HEK293 (cell line): ENCODE measurements at regions not wholly inside any gene's neighbourhood (a gene's known extent, or its start where the extent isn't known, plus 50 kb on each side); places are given as distances from the start of the nearest gene placed in this dataset.

ENCODE experiments used
- CTCF ChIA-PET: fragments of 350-600 bp; formaldehyde crosslinking; extraction: SDS; loops from one replicate; lab custom pipeline; 2021; ENCODE audit warnings: antibody characterized with exemption; lab: Yijun Ruan, JAX
- POLR2A ChIA-PET: fragments of 300-600 bp; formaldehyde crosslinking; extraction: SDS; loops from one replicate; lab custom pipeline; 2020; ENCODE audit warnings: antibody characterized with exemption, inconsistent platforms; lab: Yijun Ruan, JAX
- H3K27ac ChIP-seq: fragments of 200-500 bp; sonication (Bioruptor generic); 2 replicates; pipeline ENCODE4 v1.5.1; 2014; ENCODE audit warnings: low read depth, low read length, control low read depth, inconsistent platforms; ENCODE audit errors: extremely low read depth
- H3K36me3 ChIP-seq, 2 experiments: fragments of 200-500 bp in 1 of 2; sonication (Bioruptor generic) in 1 of 2; 1 replicate in 1 of 2; 2 replicates in 1 of 2; pipeline ENCODE4 v1.5.1; 2014 to 2017; ENCODE audit warnings: inconsistent platforms in 2 of 2, low read length in 2 of 2; ENCODE audit not compliant: control insufficient read depth in 2 of 2, insufficient read depth in 1 of 2
- H3K4me1 ChIP-seq: fragments of 200-500 bp; sonication (Bioruptor generic); 2 replicates; pipeline ENCODE4 v1.5.1; 2014; ENCODE audit warnings: mild to moderate bottlenecking, low read length, inconsistent platforms; ENCODE audit not compliant: control insufficient read depth, insufficient read depth
- H3K4me3 ChIP-seq: 2 replicates; pipeline ENCODE4 v1.5.1; 2011; ENCODE audit warnings: low read depth, mild to moderate bottlenecking, control low read depth, low read length, moderate library complexity
- H3K9me3 ChIP-seq: fragments of 200-500 bp; sonication (Bioruptor generic); 2 replicates; pipeline ENCODE4 v1.5.1; 2014; ENCODE audit warnings: low read depth, low read length, inconsistent platforms; ENCODE audit not compliant: control insufficient read depth, insufficient read depth
- BCL6B ChIP-seq: fragments of 450-650 bp; formaldehyde crosslinking; IDR thresholded peaks from 2 replicates; pipeline ENCODE4 v1.5.1; 2017; ENCODE audit warnings: missing biosample characterization, missing genetic modification characterization
- GFI1B ChIP-seq: fragments of 450-650 bp; formaldehyde crosslinking; IDR thresholded peaks from 2 replicates; pipeline ENCODE4 v1.5.1; 2016; ENCODE audit warnings: missing biosample characterization, missing genetic modification characterization
- REPIN1 ChIP-seq: fragments of 450-650 bp; formaldehyde crosslinking; IDR thresholded peaks from 2 replicates; pipeline ENCODE4 v1.5.1; 2017; ENCODE audit warnings: missing biosample characterization, missing genetic modification characterization, low read depth
- REST ChIP-seq: fragments of 450-650 bp; formaldehyde crosslinking; IDR thresholded peaks from 2 replicates; pipeline ENCODE4 v1.5.1; 2016; ENCODE audit warnings: missing biosample characterization, missing genetic modification characterization
- SETDB1 ChIP-seq: IDR thresholded peaks from one replicate; pipeline ENCODE4 v1.6.1; 2017; ENCODE audit warnings: mild to moderate bottlenecking, low read length, moderate library complexity, mixed read lengths; ENCODE audit not compliant: insufficient read length
- ZBTB26 ChIP-seq: fragments of 450-650 bp; formaldehyde crosslinking; optimal IDR thresholded peaks from 2 replicates; pipeline ENCODE3; 2016; ENCODE audit warnings: missing biosample characterization, mild to moderate bottlenecking, missing genetic modification characterization
- ZFP69B ChIP-seq: fragments of 450-650 bp; formaldehyde crosslinking; IDR thresholded peaks from 2 replicates; pipeline ENCODE4 v1.5.1; 2016; ENCODE audit warnings: missing biosample characterization, missing genetic modification characterization
- ZNF132 ChIP-seq: fragments of 450-650 bp; formaldehyde crosslinking; IDR thresholded peaks from 2 replicates; pipeline ENCODE4 v1.5.1; 2017; ENCODE audit warnings: missing biosample characterization, missing genetic modification characterization, borderline replicate concordance
- ZNF133 ChIP-seq: fragments of 450-650 bp; formaldehyde crosslinking; IDR thresholded peaks from 2 replicates; pipeline ENCODE4 v1.5.1; 2016; ENCODE audit warnings: missing biosample characterization, missing genetic modification characterization
- ZNF148 ChIP-seq: fragments of 450-650 bp; formaldehyde crosslinking; IDR thresholded peaks from 2 replicates; pipeline ENCODE4 v1.5.0; 2017; ENCODE audit warnings: missing biosample characterization, missing genetic modification characterization, borderline replicate concordance
- ZNF184 ChIP-seq: fragments of 450-650 bp; IDR thresholded peaks from 2 replicates; pipeline ENCODE4 v1.5.1; 2018; ENCODE audit warnings: missing biosample characterization, mild to moderate bottlenecking, missing genetic modification characterization
- ZNF2 ChIP-seq: fragments of 450-650 bp; formaldehyde crosslinking; IDR thresholded peaks from 2 replicates; pipeline ENCODE4 v1.5.1; 2016; ENCODE audit warnings: missing biosample characterization, missing genetic modification characterization
- ZNF354C ChIP-seq: fragments of 450-650 bp; formaldehyde crosslinking; IDR thresholded peaks from 2 replicates; pipeline ENCODE4 v1.5.1; 2016; ENCODE audit warnings: missing biosample characterization, missing genetic modification characterization, low read depth, borderline replicate concordance
- ZNF362 ChIP-seq: fragments of 450-650 bp; formaldehyde crosslinking; IDR thresholded peaks from 2 replicates; pipeline ENCODE4 v1.5.1; 2016; ENCODE audit warnings: missing biosample characterization, missing genetic modification characterization
- ZNF488 ChIP-seq: fragments of 450-650 bp; formaldehyde crosslinking; IDR thresholded peaks from 2 replicates; pipeline ENCODE4 v1.5.1; 2016; ENCODE audit warnings: missing biosample characterization, missing genetic modification characterization
- ZNF610 ChIP-seq: fragments of 450-650 bp; formaldehyde crosslinking; IDR thresholded peaks from 2 replicates; pipeline ENCODE4 v1.5.1; 2016; ENCODE audit warnings: missing biosample characterization, missing genetic modification characterization, borderline replicate concordance
- ZNF658 ChIP-seq: fragments of 450-650 bp; formaldehyde crosslinking; IDR thresholded peaks from 2 replicates; pipeline ENCODE4; 2016; ENCODE audit warnings: missing biosample characterization, missing genetic modification characterization
- ZNF677 ChIP-seq: fragments of 450-650 bp; IDR thresholded peaks from 2 replicates; pipeline ENCODE4 v1.5.0; 2018; ENCODE audit warnings: missing biosample characterization, mild to moderate bottlenecking, missing genetic modification characterization, moderate library complexity
- ZNF777 ChIP-seq: fragments of 450-650 bp; formaldehyde crosslinking; IDR thresholded peaks from 2 replicates; pipeline ENCODE4 v1.5.1; 2017; ENCODE audit warnings: missing biosample characterization, missing genetic modification characterization, borderline replicate concordance
- ZSCAN18 ChIP-seq: fragments of 450-650 bp; formaldehyde crosslinking; IDR thresholded peaks from 2 replicates; pipeline ENCODE4 v1.5.1; 2016; ENCODE audit warnings: missing biosample characterization, missing genetic modification characterization

- TF ChIP-seq REPIN1 (tag by site-specific recombination) (no peak), ZNF132 (tag by site-specific recombination) (no peak), ZFP69B (tag by site-specific recombination) (no peak), GFI1B (no peak), ZSCAN18 (tag by site-specific recombination) (no peak), ZNF2 (tag by site-specific recombination) (no peak), ZNF133 (tag by site-specific recombination) (no peak), REST (tag by site-specific recombination) (no peak), ZNF362 (tag by site-specific recombination) (no peak), ZNF148 (tag by site-specific recombination) (no peak), ZBTB26 (no peak), ZNF354C (no peak), ZNF488 (no peak), ZNF777 (no peak), ZNF677 (tag by site-specific recombination) (no peak), SETDB1 (no peak), ZNF184 (tag by site-specific recombination) (no peak), ZNF610 (tag by site-specific recombination) (no peak), BCL6B (tag by site-specific recombination) (no peak), ZNF658 (tag by site-specific recombination) (no peak)
- H3K4me1 ChIP-seq: no peaks in the 10 kb centered on the region
- H3K9me3 ChIP-seq: no peaks in the 10 kb centered on the region
- POLR2A ChIA-PET: no interaction called here
- CTCF ChIA-PET: no interaction called here
- no peaks in the 10 kb centered on the region for H3K36me3 ChIP-seq
- H3K27ac ChIP-seq: no peak overlapping the region
- H3K4me3 ChIP-seq: no peak overlapping the region
Measured at GRCh38 chr5:167820101-167820990, 471.1 kb upstream of the WWC1 start.
